ENCODE measurements at regions not wholly inside any gene's neighbourhood (a gene's known extent, or its start where the extent isn't known, plus 50 kb on each side); places are given as distances from the start of the nearest gene placed in this dataset.

DNA sequence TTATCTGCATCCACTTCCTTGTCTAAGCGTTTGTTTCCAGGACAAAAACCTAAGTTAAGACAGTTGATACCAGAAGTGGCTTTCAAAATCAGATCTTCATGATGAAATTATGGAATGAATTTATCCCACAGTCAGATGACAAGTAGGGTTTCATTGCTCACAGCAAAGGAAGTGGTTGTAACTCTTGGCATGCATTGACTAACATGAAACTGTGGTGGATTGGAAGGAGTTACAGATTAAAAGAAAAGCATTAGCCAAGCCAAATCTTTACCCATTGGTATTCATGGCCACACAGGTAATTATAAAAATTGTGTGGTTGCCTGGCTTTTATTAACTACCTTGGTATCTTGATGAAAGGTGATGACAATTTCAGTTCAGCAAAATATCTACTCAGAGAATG lies 438.0 kb upstream of the NXPH2 start:
- H3K36me3 ChIP-seq (ENCODE audit: insufficient read depth, low read length): no peaks in the 10 kb centered on the region
- H2AFZ ChIP-seq (ENCODE audit: low read length): no peak overlapping the region
- no peak overlapping the region for H3K4me3 ChIP-seq (ENCODE audit: low read length, poor library complexity, severe bottlenecking)
- no peaks in the 10 kb centered on the region for H3K9me2 ChIP-seq (replicated peaks; ENCODE audit: low read depth, low read length)
- no peaks in the 10 kb centered on the region for H3K4me1 ChIP-seq (ENCODE audit: insufficient read depth, low read length, poor library complexity, severe bottlenecking)
- TF ChIP-seq EZH2phosphoT487 (IDR thresholded peaks at IDR 0.05; ENCODE audit: borderline replicate concordance): no peak
- TF ChIP-seq, protein P1, sequence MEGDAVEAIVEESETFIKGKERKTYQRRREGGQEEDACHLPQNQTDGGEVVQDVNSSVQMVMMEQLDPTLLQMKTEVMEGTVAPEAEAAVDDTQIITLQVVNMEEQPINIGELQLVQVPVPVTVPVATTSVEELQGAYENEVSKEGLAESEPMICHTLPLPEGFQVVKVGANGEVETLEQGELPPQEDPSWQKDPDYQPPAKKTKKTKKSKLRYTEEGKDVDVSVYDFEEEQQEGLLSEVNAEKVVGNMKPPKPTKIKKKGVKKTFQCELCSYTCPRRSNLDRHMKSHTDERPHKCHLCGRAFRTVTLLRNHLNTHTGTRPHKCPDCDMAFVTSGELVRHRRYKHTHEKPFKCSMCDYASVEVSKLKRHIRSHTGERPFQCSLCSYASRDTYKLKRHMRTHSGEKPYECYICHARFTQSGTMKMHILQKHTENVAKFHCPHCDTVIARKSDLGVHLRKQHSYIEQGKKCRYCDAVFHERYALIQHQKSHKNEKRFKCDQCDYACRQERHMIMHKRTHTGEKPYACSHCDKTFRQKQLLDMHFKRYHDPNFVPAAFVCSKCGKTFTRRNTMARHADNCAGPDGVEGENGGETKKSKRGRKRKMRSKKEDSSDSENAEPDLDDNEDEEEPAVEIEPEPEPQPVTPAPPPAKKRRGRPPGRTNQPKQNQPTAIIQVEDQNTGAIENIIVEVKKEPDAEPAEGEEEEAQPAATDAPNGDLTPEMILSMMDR (conservative IDR thresholded peaks at IDR 0.05; ENCODE audit: low read length): no peak
- no peaks in the 10 kb centered on the region for H3K79me2 ChIP-seq (ENCODE audit: insufficient read depth, low read length)
- H3F3A ChIP-seq (ENCODE audit: low read depth): no peaks in the 10 kb centered on the region
- H3K9me3 ChIP-seq (ENCODE audit: insufficient read depth, low read depth, low read length): no peaks in the 10 kb centered on the region
- no peaks in the 10 kb centered on the region for H4K20me1 ChIP-seq (ENCODE audit: insufficient read depth, low read length, poor library complexity, severe bottlenecking)
- no peaks in the 10 kb centered on the region for H3K27me3 ChIP-seq (ENCODE audit: insufficient read depth, low read length, poor library complexity, severe bottlenecking)
- H3K4me2 ChIP-seq (ENCODE audit: low read depth, low read length, poor library complexity, severe bottlenecking): no peak overlapping the region
- H3K9ac ChIP-seq (ENCODE audit: low read depth, low read length, poor library complexity, severe bottlenecking): no peak overlapping the region

DNA sequence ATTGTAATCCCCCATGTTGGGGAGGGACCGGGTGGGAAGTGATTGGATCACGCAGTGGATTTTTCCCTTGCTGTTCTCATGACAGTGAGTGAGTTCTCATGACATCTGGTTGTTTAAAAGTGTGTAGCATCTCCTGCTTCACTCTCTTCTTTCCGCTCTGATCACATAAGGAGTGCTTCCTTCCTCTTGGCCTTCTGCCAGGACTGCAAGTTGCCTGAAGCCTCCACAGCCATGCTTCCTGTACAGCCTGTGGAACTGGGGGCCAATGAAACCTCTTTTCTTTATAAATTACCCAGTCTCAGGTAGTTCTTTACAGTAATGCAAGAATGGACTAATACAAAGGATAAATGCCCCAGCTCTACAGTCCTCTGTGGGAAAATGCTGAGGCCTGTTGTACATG lies 437.5 kb upstream of the NXPH2 start:
- TF ChIP-seq EZH2phosphoT487 (IDR thresholded peaks at IDR 0.05; ENCODE audit: borderline replicate concordance): no peak
- TF ChIP-seq, protein P1 (conservative IDR thresholded peaks at IDR 0.05; ENCODE audit: low read length): no peak
- Histone ChIP-seq H2AFZ (ENCODE audit: low read length) (no peak overlapping the region), H3K36me3 (ENCODE audit: insufficient read depth, low read length) (no peaks in the 10 kb centered on the region), H3K9me3 (ENCODE audit: insufficient read depth, low read depth, low read length) (no peaks in the 10 kb centered on the region), H4K20me1 (ENCODE audit: insufficient read depth, low read length, poor library complexity, severe bottlenecking) (no peaks in the 10 kb centered on the region), H3K27me3 (ENCODE audit: insufficient read depth, low read length, poor library complexity, severe bottlenecking) (no peaks in the 10 kb centered on the region), H3F3A (ENCODE audit: low read depth) (no peaks in the 10 kb centered on the region), H3K9me2 (replicated peaks; ENCODE audit: low read depth, low read length) (no peaks in the 10 kb centered on the region), H3K4me1 (ENCODE audit: insufficient read depth, low read length, poor library complexity, severe bottlenecking) (no peaks in the 10 kb centered on the region), H3K4me3 (ENCODE audit: low read length, poor library complexity, severe bottlenecking) (no peak overlapping the region), H3K4me2 (ENCODE audit: low read depth, low read length, poor library complexity, severe bottlenecking) (no peak overlapping the region), H3K79me2 (ENCODE audit: insufficient read depth, low read length) (no peaks in the 10 kb centered on the region), H3K9ac (ENCODE audit: low read depth, low read length, poor library complexity, severe bottlenecking) (no peak overlapping the region)

DNA sequence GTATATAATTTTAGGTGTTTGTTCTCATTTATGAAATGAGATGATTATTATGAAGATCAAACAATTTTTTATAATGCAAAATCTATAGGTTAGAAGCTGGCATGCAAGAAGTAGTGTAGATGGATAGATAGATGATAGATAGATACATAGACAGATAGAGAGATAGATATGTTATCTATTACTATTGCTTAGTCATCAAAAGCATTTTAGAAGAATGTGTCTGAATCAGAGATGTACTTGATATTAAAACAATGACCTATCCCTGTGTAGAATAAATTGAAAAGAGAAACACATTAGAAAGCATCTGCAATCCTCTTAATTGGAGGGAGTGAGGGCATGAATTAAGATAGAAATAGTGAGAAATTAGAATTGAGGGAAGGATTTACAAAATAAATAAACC lies 436.2 kb upstream of the NXPH2 start:
- Histone ChIP-seq H4K20me1 (ENCODE audit: insufficient read depth, low read length, poor library complexity, severe bottlenecking) (no peaks in the 10 kb centered on the region), H3K9me2 (replicated peaks; ENCODE audit: low read depth, low read length) (no peaks in the 10 kb centered on the region), H3K36me3 (ENCODE audit: insufficient read depth, low read length) (no peaks in the 10 kb centered on the region), H2AFZ (ENCODE audit: low read length) (no peak overlapping the region), H3K4me1 (ENCODE audit: insufficient read depth, low read length, poor library complexity, severe bottlenecking) (no peaks in the 10 kb centered on the region), H3K4me2 (ENCODE audit: low read depth, low read length, poor library complexity, severe bottlenecking) (no peak overlapping the region), H3K79me2 (ENCODE audit: insufficient read depth, low read length) (no peaks in the 10 kb centered on the region), H3K4me3 (ENCODE audit: low read length, poor library complexity, severe bottlenecking) (no peak overlapping the region), H3K27me3 (ENCODE audit: insufficient read depth, low read length, poor library complexity, severe bottlenecking) (no peaks in the 10 kb centered on the region), H3K9me3 (ENCODE audit: insufficient read depth, low read depth, low read length) (no peaks in the 10 kb centered on the region), H3F3A (ENCODE audit: low read depth) (no peaks in the 10 kb centered on the region), H3K9ac (ENCODE audit: low read depth, low read length, poor library complexity, severe bottlenecking) (no peak overlapping the region)
- no peak for TF ChIP-seq EZH2phosphoT487 (IDR thresholded peaks at IDR 0.05; ENCODE audit: borderline replicate concordance)
- TF ChIP-seq, protein P1 (conservative IDR thresholded peaks at IDR 0.05; ENCODE audit: low read length): no peak
